ENCODE measurements at regions not wholly inside any gene's neighbourhood (a gene's known extent, or its start where the extent isn't known, plus 50 kb on each side); places are given as distances from the start of the nearest gene placed in this dataset.

- no peak for TF ChIP-seq CTCF (IDR thresholded peaks at IDR 0.05; ENCODE audit: borderline replicate concordance, control extremely low read depth, extremely low read depth, insufficient read depth, missing control alignments)
- no peak for DNase-seq (ENCODE audit: low spot score)
- in situ Hi-C loops (cut with MboI; ENCODE audit: low sequenced_read_pairs, unreplicated experiment), result no loop called here
These were observed 169.2 kb downstream of the SPCS3 start for GRCh38 chr4:176489001-176489400.

GRCh38 chr4:176492646-176493302, 173.0 kb downstream of the SPCS3 start:
- in situ Hi-C loops (cut with MboI; ENCODE audit: low sequenced_read_pairs, unreplicated experiment), result no loop called here
- DNase-seq (ENCODE audit: low spot score), result peak; percentile 36
- TF ChIP-seq CTCF (IDR thresholded peaks at IDR 0.05; ENCODE audit: borderline replicate concordance, control extremely low read depth, extremely low read depth, insufficient read depth, missing control alignments), result no peak

- in situ Hi-C loops (cut with MboI; ENCODE audit: low sequenced_read_pairs, unreplicated experiment), result no loop called here
These were observed 179.0 kb downstream of the SPCS3 start for GRCh38 chr4:176498617-176499256.

GRCh38 chr4:176499518-176499917, 179.8 kb downstream of the SPCS3 start:
- TF ChIP-seq CTCF (IDR thresholded peaks at IDR 0.05; ENCODE audit: borderline replicate concordance, control extremely low read depth, extremely low read depth, insufficient read depth, missing control alignments), result no peak
- no peak for DNase-seq (ENCODE audit: low spot score)
- in situ Hi-C loops (cut with MboI; ENCODE audit: low sequenced_read_pairs, unreplicated experiment), result no loop called here

More at GRCh38 chr4:176498617-176499256, 179.0 kb downstream of the SPCS3 start:
- no peak for TF ChIP-seq CTCF (IDR thresholded peaks at IDR 0.05; ENCODE audit: borderline replicate concordance, control extremely low read depth, extremely low read depth, insufficient read depth, missing control alignments)
- DNase-seq (ENCODE audit: low spot score), result no peak

GRCh38 chr4:176500894-176501293, 181.1 kb downstream of the SPCS3 start:
- TF ChIP-seq CTCF (IDR thresholded peaks at IDR 0.05; ENCODE audit: borderline replicate concordance, control extremely low read depth, extremely low read depth, insufficient read depth, missing control alignments), result no peak
- DNase-seq (ENCODE audit: low spot score), result no peak
- in situ Hi-C loops (cut with MboI; ENCODE audit: low sequenced_read_pairs, unreplicated experiment), result no loop called here

- DNase-seq (ENCODE audit: low spot score), result no peak
- no peak for TF ChIP-seq CTCF (IDR thresholded peaks at IDR 0.05; ENCODE audit: borderline replicate concordance, control extremely low read depth, extremely low read depth, insufficient read depth, missing control alignments)
- in situ Hi-C loops (cut with MboI; ENCODE audit: low sequenced_read_pairs, unreplicated experiment), result no loop called here
These were observed 184.4 kb downstream of the SPCS3 start for GRCh38 chr4:176504118-176504517.
